Neutrophil (primary cell): ENCODE measurements at regions not wholly inside any gene's neighbourhood (a gene's known extent, or its start where the extent isn't known, plus 50 kb on each side); places are given as distances from the start of the nearest gene placed in this dataset.

Experiments
- H3K27ac ChIP-seq: fragments of 200-600 bp; sonication (generic); 2 replicates; pipeline ENCODE4 v1.5.1; 2016; ENCODE audit warnings: mild to moderate bottlenecking, moderate library complexity
- H3K27me3 ChIP-seq: fragments of 200-600 bp; sonication (generic); 2 replicates; pipeline ENCODE4 v1.6.0; 2016; ENCODE audit warnings: mild to moderate bottlenecking
- H3K36me3 ChIP-seq: fragments of 200-600 bp; sonication (generic); 2 replicates; pipeline ENCODE4 v1.5.1; 2017
- H3K4me1 ChIP-seq, 2 experiments: fragments of 200-600 bp in 1 of 2; sonication (generic) in 1 of 2; 1 replicate in 1 of 2; 2 replicates in 1 of 2; pipeline versions ENCODE4 v1.5.1 to v1.6.1; 2013 to 2016; ENCODE audit warnings: low read depth in 1 of 2, low read length in 1 of 2, mild to moderate bottlenecking in 1 of 2, moderate library complexity in 1 of 2; ENCODE audit not compliant: control insufficient read depth in 1 of 2, insufficient read depth in 1 of 2
- H3K4me3 ChIP-seq, 2 experiments: fragments of 200-600 bp in 1 of 2; sonication (generic) in 1 of 2; 1 replicate in 1 of 2; 2 replicates in 1 of 2; pipeline ENCODE4 v1.5.1; 2013 to 2016; ENCODE audit warnings: low read depth in 1 of 2, low read length in 1 of 2, mild to moderate bottlenecking in 1 of 2, moderate library complexity in 1 of 2
- H3K9me3 ChIP-seq: fragments of 200-600 bp; sonication (generic); 2 replicates; pipeline ENCODE4 v1.5.1; 2016
- TF ChIP-seq, protein P1 (sequence below): fragments of 200-600 bp; sonication (generic); IDR thresholded peaks from 2 replicates; pipeline ENCODE4 v1.5.1; 2016; ENCODE audit warnings: antibody characterized with exemption

DNA sequence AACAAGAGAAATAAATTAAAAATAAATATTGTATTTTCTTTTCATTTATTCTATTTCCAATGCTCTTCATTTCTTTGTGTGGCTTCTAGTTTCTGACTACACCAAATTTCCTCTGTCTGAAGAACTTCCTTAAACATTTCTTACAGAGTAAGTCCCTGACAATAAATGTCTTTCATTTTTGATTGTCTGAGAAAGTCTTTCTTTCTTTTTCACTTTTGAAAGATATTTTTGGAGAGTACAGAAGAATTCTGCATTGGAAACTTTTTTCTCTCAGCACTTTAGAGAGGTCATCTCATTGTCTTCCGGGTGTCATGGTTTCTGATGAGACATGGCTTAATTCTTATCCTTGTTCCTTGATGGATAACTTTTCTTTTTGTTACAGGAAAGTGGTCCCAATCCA is 119.6 kb downstream of the MOBP start:
- TF ChIP-seq, protein P1, sequence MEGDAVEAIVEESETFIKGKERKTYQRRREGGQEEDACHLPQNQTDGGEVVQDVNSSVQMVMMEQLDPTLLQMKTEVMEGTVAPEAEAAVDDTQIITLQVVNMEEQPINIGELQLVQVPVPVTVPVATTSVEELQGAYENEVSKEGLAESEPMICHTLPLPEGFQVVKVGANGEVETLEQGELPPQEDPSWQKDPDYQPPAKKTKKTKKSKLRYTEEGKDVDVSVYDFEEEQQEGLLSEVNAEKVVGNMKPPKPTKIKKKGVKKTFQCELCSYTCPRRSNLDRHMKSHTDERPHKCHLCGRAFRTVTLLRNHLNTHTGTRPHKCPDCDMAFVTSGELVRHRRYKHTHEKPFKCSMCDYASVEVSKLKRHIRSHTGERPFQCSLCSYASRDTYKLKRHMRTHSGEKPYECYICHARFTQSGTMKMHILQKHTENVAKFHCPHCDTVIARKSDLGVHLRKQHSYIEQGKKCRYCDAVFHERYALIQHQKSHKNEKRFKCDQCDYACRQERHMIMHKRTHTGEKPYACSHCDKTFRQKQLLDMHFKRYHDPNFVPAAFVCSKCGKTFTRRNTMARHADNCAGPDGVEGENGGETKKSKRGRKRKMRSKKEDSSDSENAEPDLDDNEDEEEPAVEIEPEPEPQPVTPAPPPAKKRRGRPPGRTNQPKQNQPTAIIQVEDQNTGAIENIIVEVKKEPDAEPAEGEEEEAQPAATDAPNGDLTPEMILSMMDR, result no peak
- no peak overlapping the region for H3K4me3 ChIP-seq
- H3K9me3 ChIP-seq, result no peaks in the 10 kb centered on the region
- no peaks in the 10 kb centered on the region for H3K27me3 ChIP-seq
- no peak overlapping the region for H3K27ac ChIP-seq
- no peaks in the 10 kb centered on the region for H3K36me3 ChIP-seq
- no peaks in the 10 kb centered on the region for H3K4me1 ChIP-seq

DNA sequence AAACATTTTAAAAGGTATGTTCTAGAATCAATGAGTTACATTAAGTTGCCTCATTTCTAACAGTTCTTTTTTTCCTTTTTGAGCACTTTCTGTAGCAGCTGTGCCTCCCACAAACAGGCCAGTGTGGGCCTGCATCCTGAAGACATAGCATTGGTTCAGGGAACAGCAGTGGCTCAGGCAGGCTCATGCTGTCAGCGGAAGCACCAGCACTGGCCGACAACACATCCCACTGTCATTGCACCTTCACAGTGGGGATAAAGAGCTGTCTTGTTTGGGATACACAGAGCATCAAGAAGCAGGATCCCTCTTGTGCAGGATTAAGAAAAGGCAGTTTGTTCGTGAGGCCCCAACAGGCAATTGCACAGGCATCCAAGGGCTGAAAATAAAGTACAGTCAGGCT is 123.3 kb downstream of the MOBP start:
- no peaks in the 10 kb centered on the region for H3K27me3 ChIP-seq
- no peak overlapping the region for H3K27ac ChIP-seq
- H3K9me3 ChIP-seq, result no peaks in the 10 kb centered on the region
- no peaks in the 10 kb centered on the region for H3K36me3 ChIP-seq
- no peak overlapping the region for H3K4me3 ChIP-seq
- TF ChIP-seq, protein P1, result no peak
- H3K4me1 ChIP-seq, result no peaks in the 10 kb centered on the region

DNA sequence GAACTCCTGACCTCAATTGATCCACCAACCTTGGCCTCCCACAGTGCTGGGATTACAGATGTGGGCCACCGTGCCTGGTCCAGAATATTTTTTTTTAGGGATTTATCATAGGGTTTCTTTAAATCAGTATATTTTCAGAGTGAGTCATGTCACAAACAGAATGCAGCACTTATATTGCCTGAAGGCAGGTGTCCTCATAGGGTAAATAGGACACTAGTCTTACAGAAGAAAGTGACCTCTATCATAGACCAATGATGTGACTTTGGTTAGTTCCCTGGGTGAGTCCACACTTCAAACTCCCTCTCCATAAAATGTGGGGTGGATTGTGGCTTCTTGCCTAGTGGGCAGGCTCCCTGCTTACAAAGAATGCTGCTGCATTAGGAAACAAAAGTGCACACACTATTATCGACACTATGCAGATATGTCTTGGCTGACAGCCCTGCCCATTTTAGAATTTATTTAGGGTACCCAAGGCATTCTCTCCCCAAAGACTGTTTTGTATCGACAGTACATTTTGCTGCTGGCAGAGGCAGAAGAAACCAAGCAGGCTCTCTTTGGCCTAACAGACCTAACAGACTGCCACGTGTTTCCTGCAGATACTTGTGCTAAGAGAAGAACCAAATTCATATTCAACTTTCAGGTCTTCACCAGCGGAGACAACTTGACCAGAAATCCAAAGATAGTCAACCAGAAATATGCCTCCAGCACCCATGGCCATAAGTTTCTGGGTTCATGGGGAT is 125.0 kb downstream of the MOBP start:
- TF ChIP-seq, protein P1, result no peak
- Histone ChIP-seq H3K4me3 (no peak overlapping the region), H3K36me3 (no peaks in the 10 kb centered on the region), H3K27ac (no peak overlapping the region), H3K27me3 (no peaks in the 10 kb centered on the region), H3K9me3 (no peaks in the 10 kb centered on the region), H3K4me1 (no peaks in the 10 kb centered on the region)

DNA sequence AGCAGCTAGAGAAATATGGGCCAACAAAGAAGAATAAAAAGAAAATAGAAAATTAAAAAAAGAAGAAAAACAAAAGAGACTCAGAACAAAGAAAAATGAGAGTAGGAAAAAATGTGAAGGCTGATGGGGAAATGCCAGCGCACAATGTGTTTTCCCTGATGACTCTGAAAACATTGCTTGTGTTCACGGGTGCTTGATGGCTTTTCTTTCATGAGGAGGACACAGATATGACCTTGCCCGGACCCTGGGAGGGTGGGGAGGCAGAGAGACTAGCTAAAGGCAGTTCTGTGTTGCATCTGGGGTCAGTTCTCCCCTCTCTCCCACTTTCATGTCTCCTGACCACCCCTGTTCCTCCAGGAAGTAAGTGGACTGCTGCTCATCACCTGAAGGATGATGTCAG is 125.9 kb downstream of the MOBP start:
- Histone ChIP-seq H3K4me3 (no peak overlapping the region), H3K27me3 (no peaks in the 10 kb centered on the region), H3K36me3 (no peaks in the 10 kb centered on the region), H3K27ac (no peak overlapping the region), H3K4me1 (no peaks in the 10 kb centered on the region), H3K9me3 (no peaks in the 10 kb centered on the region)
- TF ChIP-seq, protein P1, result no peak

DNA sequence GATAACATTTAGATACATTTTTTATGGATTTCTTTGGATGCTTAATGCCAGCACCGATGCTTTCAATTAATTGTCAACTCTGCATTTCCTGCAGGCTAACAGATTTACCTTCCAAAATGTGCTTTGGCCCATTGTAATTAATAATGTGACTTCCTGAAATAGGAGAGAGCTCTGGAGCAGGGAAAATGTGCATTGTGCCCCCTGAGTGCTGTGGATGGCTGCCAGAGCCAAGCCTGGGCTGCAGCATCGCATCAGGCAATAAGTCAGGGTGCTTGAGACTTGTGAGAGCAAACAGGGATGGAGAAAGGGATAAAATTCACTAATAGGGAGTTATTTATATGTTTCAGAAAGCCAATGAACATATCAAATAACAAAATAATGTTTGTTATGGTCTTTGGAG is 133.8 kb downstream of the MOBP start:
- TF ChIP-seq, protein P1, result no peak
- Histone ChIP-seq H3K9me3 (no peaks in the 10 kb centered on the region), H3K27ac (no peak overlapping the region), H3K4me1 (no peaks in the 10 kb centered on the region), H3K4me3 (no peak overlapping the region), H3K36me3 (no peaks in the 10 kb centered on the region), H3K27me3 (no peaks in the 10 kb centered on the region)
